ENCODE measurements at regions not wholly inside any gene's neighbourhood (a gene's known extent, or its start where the extent isn't known, plus 50 kb on each side); places are given as distances from the start of the nearest gene placed in this dataset.

DNA sequence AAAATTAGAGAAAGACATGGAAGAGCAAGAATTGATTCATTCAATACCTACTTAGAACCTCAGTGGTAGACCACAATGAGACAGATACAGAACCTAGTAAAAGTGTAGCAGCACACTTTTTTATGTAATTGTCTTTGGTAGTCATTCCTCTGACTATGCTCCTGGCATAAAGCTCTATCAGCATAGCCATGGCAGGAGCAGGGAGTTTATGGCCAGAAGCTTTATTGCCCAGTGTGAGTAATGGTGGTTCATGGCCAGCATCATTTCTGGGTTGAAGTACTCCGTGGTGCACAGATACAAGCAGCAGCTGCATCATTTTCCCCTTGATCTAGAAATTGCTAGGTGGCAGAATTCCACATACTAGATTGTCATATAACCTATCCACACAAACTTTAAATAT, 352.6 kb downstream of the TBC1D4 start:
- TF ChIP-seq, protein P1, sequence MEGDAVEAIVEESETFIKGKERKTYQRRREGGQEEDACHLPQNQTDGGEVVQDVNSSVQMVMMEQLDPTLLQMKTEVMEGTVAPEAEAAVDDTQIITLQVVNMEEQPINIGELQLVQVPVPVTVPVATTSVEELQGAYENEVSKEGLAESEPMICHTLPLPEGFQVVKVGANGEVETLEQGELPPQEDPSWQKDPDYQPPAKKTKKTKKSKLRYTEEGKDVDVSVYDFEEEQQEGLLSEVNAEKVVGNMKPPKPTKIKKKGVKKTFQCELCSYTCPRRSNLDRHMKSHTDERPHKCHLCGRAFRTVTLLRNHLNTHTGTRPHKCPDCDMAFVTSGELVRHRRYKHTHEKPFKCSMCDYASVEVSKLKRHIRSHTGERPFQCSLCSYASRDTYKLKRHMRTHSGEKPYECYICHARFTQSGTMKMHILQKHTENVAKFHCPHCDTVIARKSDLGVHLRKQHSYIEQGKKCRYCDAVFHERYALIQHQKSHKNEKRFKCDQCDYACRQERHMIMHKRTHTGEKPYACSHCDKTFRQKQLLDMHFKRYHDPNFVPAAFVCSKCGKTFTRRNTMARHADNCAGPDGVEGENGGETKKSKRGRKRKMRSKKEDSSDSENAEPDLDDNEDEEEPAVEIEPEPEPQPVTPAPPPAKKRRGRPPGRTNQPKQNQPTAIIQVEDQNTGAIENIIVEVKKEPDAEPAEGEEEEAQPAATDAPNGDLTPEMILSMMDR (IDR thresholded peaks at IDR 0.05; ENCODE audit: low read depth, low read length, poor library complexity, severe bottlenecking): no peak
- TF ChIP-seq EZH2phosphoT487 (IDR thresholded peaks at IDR 0.05; ENCODE audit: borderline replicate concordance, low read length): no peak
